ENCODE measurements at regions not wholly inside any gene's neighbourhood (a gene's known extent, or its start where the extent isn't known, plus 50 kb on each side); places are given as distances from the start of the nearest gene placed in this dataset.

DNA sequence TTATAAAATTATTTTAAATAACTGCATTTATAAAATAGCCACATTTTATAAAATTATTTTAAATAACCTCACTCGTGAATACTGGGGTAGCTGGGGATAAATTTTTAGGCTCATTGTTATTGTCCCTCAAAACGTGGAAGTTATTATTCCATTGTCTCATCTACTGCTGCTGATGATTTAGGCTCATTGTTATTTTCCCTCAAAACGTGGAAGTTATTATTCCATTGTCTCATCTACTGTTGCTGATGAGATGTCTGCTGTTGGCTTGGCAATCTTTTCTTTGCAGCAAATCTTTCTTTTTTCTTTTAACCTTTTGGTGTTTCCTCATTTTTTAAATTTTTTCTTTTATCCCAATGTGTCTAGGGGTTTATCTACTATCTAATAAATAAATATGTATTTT is 182.6 kb upstream of the PZP start:
- in situ Hi-C loops (cut with HindIII; ENCODE audit: extremely low pct_ligation_motif_present, low pct_unique_long_range_greater_than_20kb), result no loop called here
- Histone ChIP-seq H3K4me1 (ENCODE audit: insufficient read depth, low read length) (peaks cover 17% of the 10 kb centered on the region), H3K9me3 (ENCODE audit: low read length) (no peaks in the 10 kb centered on the region), H3K27me3 (ENCODE audit: control insufficient read depth in 1 of 2, insufficient read depth in 2 of 2, low read length in 2 of 2) (no peaks in the 10 kb centered on the region), H3K9ac (ENCODE audit: insufficient read depth, low read depth, low read length) (no peak overlapping the region), H3K4me2 (ENCODE audit: low read depth, low read length) (no peak overlapping the region), H3K4me3 (replicated peaks in 1 of 3; ENCODE audit: insufficient read depth in 1 of 3, low read depth in 2 of 3, low read length in 3 of 3) (no peak overlapping the region), H3K27ac (ENCODE audit: extremely low read length, insufficient read depth, low read length) (no peak overlapping the region), H3K79me2 (ENCODE audit: insufficient read depth, low read length) (no peaks in the 10 kb centered on the region), H3K36me3 (replicated peaks in 1 of 2; ENCODE audit: control insufficient read depth in 1 of 2, insufficient read depth in 2 of 2, low read length in 2 of 2) (no peaks in the 10 kb centered on the region), H2AFZ (ENCODE audit: low read length) (no peak overlapping the region), H4K20me1 (ENCODE audit: insufficient read depth, low read length) (no peaks in the 10 kb centered on the region)
- FAIRE-seq (no peak), DNase-seq (ENCODE audit: low spot score) (no peak), ATAC-seq (no peak)
- intact Hi-C loops (cut with micrococcal nuclease; ENCODE audit: unreplicated experiment), result no loop called here
- no peak for TF ChIP-seq KLF16 (CRISPR knock-in tag; IDR thresholded peaks at IDR 0.05)
- TF ChIP-seq KLF9 (CRISPR knock-in tag; IDR thresholded peaks at IDR 0.05; ENCODE audit: low read depth), result no peak
- TF ChIP-seq, protein P1, sequence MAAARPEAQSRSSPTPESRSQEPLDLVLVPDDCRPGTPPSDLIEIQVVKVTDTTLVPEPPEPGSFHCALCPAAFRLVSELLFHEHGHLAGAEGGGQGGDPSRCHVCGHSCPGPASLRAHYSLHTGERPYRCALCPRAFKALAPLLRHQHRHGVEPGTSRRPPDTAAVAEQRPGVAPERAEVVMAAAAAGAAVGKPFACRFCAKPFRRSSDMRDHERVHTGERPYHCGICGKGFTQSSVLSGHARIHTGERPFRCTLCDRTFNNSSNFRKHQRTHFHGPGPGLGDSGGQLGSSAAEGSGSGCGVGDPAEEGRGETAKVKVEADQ (CRISPR knock-in tag; IDR thresholded peaks at IDR 0.05; ENCODE audit: borderline replicate concordance), result no peak
- TF ChIP-seq, protein P2, sequence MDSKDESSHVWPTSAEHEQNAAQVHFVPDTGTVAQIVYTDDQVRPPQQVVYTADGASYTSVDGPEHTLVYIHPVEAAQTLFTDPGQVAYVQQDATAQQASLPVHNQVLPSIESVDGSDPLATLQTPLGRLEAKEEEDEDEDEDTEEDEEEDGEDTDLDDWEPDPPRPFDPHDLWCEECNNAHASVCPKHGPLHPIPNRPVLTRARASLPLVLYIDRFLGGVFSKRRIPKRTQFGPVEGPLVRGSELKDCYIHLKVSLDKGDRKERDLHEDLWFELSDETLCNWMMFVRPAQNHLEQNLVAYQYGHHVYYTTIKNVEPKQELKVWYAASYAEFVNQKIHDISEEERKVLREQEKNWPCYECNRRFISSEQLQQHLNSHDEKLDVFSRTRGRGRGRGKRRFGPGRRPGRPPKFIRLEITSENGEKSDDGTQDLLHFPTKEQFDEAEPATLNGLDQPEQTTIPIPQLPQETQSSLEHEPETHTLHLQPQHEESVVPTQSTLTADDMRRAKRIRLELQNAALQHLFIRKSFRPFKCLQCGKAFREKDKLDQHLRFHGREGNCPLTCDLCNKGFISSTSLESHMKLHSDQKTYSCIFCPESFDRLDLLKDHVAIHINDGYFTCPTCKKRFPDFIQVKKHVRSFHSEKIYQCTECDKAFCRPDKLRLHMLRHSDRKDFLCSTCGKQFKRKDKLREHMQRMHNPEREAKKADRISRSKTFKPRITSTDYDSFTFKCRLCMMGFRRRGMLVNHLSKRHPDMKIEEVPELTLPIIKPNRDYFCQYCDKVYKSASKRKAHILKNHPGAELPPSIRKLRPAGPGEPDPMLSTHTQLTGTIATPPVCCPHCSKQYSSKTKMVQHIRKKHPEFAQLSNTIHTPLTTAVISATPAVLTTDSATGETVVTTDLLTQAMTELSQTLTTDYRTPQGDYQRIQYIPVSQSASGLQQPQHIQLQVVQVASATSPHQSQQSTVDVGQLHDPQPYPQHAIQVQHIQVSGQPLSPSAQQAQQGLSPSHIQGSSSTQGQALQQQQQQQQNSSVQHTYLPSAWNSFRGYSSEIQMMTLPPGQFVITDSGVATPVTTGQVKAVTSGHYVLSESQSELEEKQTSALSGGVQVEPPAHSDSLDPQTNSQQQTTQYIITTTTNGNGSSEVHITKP (CRISPR knock-in tag; IDR thresholded peaks at IDR 0.05; ENCODE audit: low read depth), result no peak
- TF ChIP-seq, protein P3, sequence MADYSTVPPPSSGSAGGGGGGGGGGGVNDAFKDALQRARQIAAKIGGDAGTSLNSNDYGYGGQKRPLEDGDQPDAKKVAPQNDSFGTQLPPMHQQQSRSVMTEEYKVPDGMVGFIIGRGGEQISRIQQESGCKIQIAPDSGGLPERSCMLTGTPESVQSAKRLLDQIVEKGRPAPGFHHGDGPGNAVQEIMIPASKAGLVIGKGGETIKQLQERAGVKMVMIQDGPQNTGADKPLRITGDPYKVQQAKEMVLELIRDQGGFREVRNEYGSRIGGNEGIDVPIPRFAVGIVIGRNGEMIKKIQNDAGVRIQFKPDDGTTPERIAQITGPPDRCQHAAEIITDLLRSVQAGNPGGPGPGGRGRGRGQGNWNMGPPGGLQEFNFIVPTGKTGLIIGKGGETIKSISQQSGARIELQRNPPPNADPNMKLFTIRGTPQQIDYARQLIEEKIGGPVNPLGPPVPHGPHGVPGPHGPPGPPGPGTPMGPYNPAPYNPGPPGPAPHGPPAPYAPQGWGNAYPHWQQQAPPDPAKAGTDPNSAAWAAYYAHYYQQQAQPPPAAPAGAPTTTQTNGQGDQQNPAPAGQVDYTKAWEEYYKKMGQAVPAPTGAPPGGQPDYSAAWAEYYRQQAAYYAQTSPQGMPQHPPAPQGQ (CRISPR knock-in tag; IDR thresholded peaks at IDR 0.05; ENCODE audit: borderline replicate concordance), result no peak
- no peak for TF ChIP-seq ZFP36 (IDR thresholded peaks at IDR 0.05; ENCODE audit: borderline replicate concordance, low read depth, low read length, partially characterized antibody)
- TF ChIP-seq, protein P4, sequence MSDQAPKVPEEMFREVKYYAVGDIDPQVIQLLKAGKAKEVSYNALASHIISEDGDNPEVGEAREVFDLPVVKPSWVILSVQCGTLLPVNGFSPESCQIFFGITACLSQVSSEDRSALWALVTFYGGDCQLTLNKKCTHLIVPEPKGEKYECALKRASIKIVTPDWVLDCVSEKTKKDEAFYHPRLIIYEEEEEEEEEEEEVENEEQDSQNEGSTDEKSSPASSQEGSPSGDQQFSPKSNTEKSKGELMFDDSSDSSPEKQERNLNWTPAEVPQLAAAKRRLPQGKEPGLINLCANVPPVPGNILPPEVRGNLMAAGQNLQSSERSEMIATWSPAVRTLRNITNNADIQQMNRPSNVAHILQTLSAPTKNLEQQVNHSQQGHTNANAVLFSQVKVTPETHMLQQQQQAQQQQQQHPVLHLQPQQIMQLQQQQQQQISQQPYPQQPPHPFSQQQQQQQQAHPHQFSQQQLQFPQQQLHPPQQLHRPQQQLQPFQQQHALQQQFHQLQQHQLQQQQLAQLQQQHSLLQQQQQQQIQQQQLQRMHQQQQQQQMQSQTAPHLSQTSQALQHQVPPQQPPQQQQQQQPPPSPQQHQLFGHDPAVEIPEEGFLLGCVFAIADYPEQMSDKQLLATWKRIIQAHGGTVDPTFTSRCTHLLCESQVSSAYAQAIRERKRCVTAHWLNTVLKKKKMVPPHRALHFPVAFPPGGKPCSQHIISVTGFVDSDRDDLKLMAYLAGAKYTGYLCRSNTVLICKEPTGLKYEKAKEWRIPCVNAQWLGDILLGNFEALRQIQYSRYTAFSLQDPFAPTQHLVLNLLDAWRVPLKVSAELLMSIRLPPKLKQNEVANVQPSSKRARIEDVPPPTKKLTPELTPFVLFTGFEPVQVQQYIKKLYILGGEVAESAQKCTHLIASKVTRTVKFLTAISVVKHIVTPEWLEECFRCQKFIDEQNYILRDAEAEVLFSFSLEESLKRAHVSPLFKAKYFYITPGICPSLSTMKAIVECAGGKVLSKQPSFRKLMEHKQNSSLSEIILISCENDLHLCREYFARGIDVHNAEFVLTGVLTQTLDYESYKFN (CRISPR knock-in tag; conservative IDR thresholded peaks at IDR 0.05), result no peak
- no peak for TF ChIP-seq ETV6 (CRISPR knock-in tag; conservative IDR thresholded peaks at IDR 0.05)
- TF ChIP-seq PHF21A (CRISPR knock-in tag; IDR thresholded peaks at IDR 0.05), result no peak
- TF ChIP-seq ZFP36L1 (CRISPR knock-in tag; IDR thresholded peaks at IDR 0.05), result no peak
- TF ChIP-seq, protein P5, sequence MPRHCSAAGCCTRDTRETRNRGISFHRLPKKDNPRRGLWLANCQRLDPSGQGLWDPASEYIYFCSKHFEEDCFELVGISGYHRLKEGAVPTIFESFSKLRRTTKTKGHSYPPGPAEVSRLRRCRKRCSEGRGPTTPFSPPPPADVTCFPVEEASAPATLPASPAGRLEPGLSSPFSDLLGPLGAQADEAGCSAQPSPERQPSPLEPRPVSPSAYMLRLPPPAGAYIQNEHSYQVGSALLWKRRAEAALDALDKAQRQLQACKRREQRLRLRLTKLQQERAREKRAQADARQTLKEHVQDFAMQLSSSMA (CRISPR knock-in tag; IDR thresholded peaks at IDR 0.05), result no peak
- TF ChIP-seq HMG20B (CRISPR knock-in tag; conservative IDR thresholded peaks at IDR 0.05), result no peak
- TF ChIP-seq HDAC1 (CRISPR knock-in tag; IDR thresholded peaks at IDR 0.05), result no peak
- ChIA-PET POLR2A (no interaction called here), CTCF (ENCODE audit: low intra/inter-chr PET ratio, low total read pairs) (no interaction called here)
- WGBS (ENCODE audit: low lambda C conversion rate), result 75% methylated on average over 3 of the region's 3 CpGs
- no TSS peak for BruUV-seq (replicated peaks)
